ENCODE measurements at regions not wholly inside any gene's neighbourhood (a gene's known extent, or its start where the extent isn't known, plus 50 kb on each side); places are given as distances from the start of the nearest gene placed in this dataset.

- no peak for DNase-seq (ENCODE audit: low spot score)
Observed at GRCh38 chr2:348361-348916, 60.5 kb upstream of the ALKAL2 start.

- no peak for DNase-seq (ENCODE audit: low spot score)
Observed at GRCh38 chr2:344811-345210, 56.9 kb upstream of the ALKAL2 start.

- no peak for DNase-seq (ENCODE audit: low spot score)
Observed at GRCh38 chr2:343355-343754, 55.5 kb upstream of the ALKAL2 start.

GRCh38 chr2:341912-342311 is 54.0 kb upstream of the ALKAL2 start:
- no peak for DNase-seq (ENCODE audit: low spot score)

GRCh38 chr2:341017-341542 is 53.2 kb upstream of the ALKAL2 start:
- no peak for DNase-seq (ENCODE audit: low spot score)
